GM12878 (cell line): ENCODE measurements at regions not wholly inside any gene's neighbourhood (a gene's known extent, or its start where the extent isn't known, plus 50 kb on each side); places are given as distances from the start of the nearest gene placed in this dataset.

ENCODE experiments used
- EZH2 ChIP-seq: IDR thresholded peaks from 2 replicates; pipeline ENCODE4 v1.6.1; 2012; ENCODE audit warnings: low read depth, mild to moderate bottlenecking, control low read depth, inconsistent platforms, low read length, borderline replicate concordance; ENCODE audit not compliant: control insufficient read depth
- SPI1 ChIP-seq: IDR thresholded peaks from 2 replicates; pipeline ENCODE4 v1.6.1; 2011; ENCODE audit warnings: low read depth, mild to moderate bottlenecking, low read length, moderate library complexity, borderline replicate concordance; ENCODE audit not compliant: insufficient read depth
- TCF7 ChIP-seq: IDR thresholded peaks from 2 replicates; pipeline ENCODE4 v1.6.1; 2014; ENCODE audit warnings: antibody characterized with exemption, borderline replicate concordance
- TF ChIP-seq, protein P1 (sequence below): fragments of 450-650 bp; IDR thresholded peaks from 2 replicates; pipeline ENCODE4 v1.6.1; 2017; ENCODE audit warnings: mild to moderate bottlenecking, low read depth, inconsistent platforms; ENCODE audit not compliant: poor library complexity, severe bottlenecking
- TF ChIP-seq, protein P2 (sequence below): IDR thresholded peaks from 2 replicates; pipeline ENCODE4 v1.6.1; 2012; ENCODE audit warnings: mild to moderate bottlenecking, low read depth, low read length
- TF ChIP-seq, protein P3 (sequence below): fragments of 450-650 bp; IDR thresholded peaks from 2 replicates; pipeline ENCODE4 v1.6.1; 2017; ENCODE audit warnings: mild to moderate bottlenecking

DNA sequence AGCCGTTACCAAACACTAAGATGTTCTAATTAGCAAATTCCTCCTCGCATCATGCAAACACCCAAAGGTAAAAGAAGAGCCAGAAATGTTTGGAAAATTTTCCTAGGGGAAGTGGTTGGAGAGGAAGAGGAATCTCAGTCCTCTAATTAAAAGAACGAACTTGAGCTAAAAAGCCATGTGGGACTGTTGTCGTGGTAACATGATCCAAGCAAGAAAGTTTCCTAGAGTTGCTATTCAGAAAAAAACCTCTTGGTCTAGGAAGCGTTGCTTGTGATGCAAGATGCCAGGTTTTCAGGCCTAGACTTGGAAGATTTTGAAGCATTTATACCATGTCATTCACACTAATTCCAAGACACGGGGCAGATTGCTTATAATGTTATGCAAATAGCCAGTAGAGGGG lies 106.8 kb upstream of the DOK5 start:
- TF ChIP-seq, protein P1, sequence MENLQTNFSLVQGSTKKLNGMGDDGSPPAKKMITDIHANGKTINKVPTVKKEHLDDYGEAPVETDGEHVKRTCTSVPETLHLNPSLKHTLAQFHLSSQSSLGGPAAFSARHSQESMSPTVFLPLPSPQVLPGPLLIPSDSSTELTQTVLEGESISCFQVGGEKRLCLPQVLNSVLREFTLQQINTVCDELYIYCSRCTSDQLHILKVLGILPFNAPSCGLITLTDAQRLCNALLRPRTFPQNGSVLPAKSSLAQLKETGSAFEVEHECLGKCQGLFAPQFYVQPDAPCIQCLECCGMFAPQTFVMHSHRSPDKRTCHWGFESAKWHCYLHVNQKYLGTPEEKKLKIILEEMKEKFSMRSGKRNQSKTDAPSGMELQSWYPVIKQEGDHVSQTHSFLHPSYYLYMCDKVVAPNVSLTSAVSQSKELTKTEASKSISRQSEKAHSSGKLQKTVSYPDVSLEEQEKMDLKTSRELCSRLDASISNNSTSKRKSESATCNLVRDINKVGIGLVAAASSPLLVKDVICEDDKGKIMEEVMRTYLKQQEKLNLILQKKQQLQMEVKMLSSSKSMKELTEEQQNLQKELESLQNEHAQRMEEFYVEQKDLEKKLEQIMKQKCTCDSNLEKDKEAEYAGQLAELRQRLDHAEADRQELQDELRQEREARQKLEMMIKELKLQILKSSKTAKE: no peak
- TF ChIP-seq TCF7 (no peak), SPI1 (no peak), EZH2 (no peak)
- TF ChIP-seq, protein P2, sequence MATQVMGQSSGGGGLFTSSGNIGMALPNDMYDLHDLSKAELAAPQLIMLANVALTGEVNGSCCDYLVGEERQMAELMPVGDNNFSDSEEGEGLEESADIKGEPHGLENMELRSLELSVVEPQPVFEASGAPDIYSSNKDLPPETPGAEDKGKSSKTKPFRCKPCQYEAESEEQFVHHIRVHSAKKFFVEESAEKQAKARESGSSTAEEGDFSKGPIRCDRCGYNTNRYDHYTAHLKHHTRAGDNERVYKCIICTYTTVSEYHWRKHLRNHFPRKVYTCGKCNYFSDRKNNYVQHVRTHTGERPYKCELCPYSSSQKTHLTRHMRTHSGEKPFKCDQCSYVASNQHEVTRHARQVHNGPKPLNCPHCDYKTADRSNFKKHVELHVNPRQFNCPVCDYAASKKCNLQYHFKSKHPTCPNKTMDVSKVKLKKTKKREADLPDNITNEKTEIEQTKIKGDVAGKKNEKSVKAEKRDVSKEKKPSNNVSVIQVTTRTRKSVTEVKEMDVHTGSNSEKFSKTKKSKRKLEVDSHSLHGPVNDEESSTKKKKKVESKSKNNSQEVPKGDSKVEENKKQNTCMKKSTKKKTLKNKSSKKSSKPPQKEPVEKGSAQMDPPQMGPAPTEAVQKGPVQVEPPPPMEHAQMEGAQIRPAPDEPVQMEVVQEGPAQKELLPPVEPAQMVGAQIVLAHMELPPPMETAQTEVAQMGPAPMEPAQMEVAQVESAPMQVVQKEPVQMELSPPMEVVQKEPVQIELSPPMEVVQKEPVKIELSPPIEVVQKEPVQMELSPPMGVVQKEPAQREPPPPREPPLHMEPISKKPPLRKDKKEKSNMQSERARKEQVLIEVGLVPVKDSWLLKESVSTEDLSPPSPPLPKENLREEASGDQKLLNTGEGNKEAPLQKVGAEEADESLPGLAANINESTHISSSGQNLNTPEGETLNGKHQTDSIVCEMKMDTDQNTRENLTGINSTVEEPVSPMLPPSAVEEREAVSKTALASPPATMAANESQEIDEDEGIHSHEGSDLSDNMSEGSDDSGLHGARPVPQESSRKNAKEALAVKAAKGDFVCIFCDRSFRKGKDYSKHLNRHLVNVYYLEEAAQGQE: no peak
- TF ChIP-seq, protein P3, sequence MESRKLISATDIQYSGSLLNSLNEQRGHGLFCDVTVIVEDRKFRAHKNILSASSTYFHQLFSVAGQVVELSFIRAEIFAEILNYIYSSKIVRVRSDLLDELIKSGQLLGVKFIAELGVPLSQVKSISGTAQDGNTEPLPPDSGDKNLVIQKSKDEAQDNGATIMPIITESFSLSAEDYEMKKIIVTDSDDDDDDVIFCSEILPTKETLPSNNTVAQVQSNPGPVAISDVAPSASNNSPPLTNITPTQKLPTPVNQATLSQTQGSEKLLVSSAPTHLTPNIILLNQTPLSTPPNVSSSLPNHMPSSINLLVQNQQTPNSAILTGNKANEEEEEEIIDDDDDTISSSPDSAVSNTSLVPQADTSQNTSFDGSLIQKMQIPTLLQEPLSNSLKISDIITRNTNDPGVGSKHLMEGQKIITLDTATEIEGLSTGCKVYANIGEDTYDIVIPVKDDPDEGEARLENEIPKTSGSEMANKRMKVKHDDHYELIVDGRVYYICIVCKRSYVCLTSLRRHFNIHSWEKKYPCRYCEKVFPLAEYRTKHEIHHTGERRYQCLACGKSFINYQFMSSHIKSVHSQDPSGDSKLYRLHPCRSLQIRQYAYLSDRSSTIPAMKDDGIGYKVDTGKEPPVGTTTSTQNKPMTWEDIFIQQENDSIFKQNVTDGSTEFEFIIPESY: no peak
